Neural cell (in vitro differentiated cells): ENCODE measurements at regions not wholly inside any gene's neighbourhood (a gene's known extent, or its start where the extent isn't known, plus 50 kb on each side); places are given as distances from the start of the nearest gene placed in this dataset.

ENCODE experiments used
- H2AFZ ChIP-seq: fragments of 200-600, 300-800 bp; sonication (generic), shearing (Covaris generic); 2 replicates; pipeline ENCODE4 v1.6.0; 2014; ENCODE audit warnings: low read depth, mild to moderate bottlenecking, antibody characterized with exemption, low read length, moderate library complexity
- H3F3A ChIP-seq: fragments of 200-600 bp; shearing (Covaris generic); 2 replicates; pipeline ENCODE4 v1.6.1; 2016; ENCODE audit warnings: mild to moderate bottlenecking, moderate library complexity, mixed read lengths, antibody characterized with exemption, low read length; ENCODE audit not compliant: insufficient read depth, poor library complexity, severe bottlenecking
- H3K27ac ChIP-seq: fragments of 200-600, 300-800 bp; sonication (generic), shearing (Covaris generic); 2 replicates; pipeline ENCODE4 v1.5.1; 2014; ENCODE audit warnings: mild to moderate bottlenecking, low read length, moderate library complexity
- H3K27me3 ChIP-seq: fragments of 300-800, 200-600 bp; sonication (generic), shearing (Covaris generic); 2 replicates; pipeline ENCODE4 v1.6.0; 2014; ENCODE audit warnings: mild to moderate bottlenecking, low read depth, low read length, moderate library complexity; ENCODE audit not compliant: insufficient read depth
- H3K36me3 ChIP-seq: fragments of 300-800, 200-600 bp; sonication (generic), shearing (Covaris generic); 2 replicates; pipeline ENCODE4 v1.5.1; 2014; ENCODE audit warnings: mild to moderate bottlenecking, antibody characterized with exemption, low read length, moderate library complexity; ENCODE audit not compliant: insufficient read depth
- H3K4me2 ChIP-seq: fragments of 300-800, 200-600 bp; sonication (generic), shearing (Covaris generic); 2 replicates; pipeline ENCODE4 v1.6.0; 2014; ENCODE audit warnings: mild to moderate bottlenecking, low read length
- H3K4me3 ChIP-seq: fragments of 300-800, 200-600 bp; sonication (generic), shearing (Covaris generic); 2 replicates; pipeline ENCODE4 v1.5.1; 2014; ENCODE audit warnings: mild to moderate bottlenecking, low read length, moderate library complexity
- H3K79me2 ChIP-seq: fragments of 200-600 bp; shearing (Covaris generic); replicated peaks from 2 replicates; pipeline ENCODE4 v1.6.0; 2014; ENCODE audit warnings: mild to moderate bottlenecking, low read length, moderate library complexity; ENCODE audit not compliant: insufficient read depth
- H3K9ac ChIP-seq: fragments of 300-800, 200-600 bp; sonication (generic), shearing (Covaris generic); 2 replicates; pipeline ENCODE4 v1.6.1; 2016; ENCODE audit warnings: mild to moderate bottlenecking, low read length, mixed read lengths
- H3K9me2 ChIP-seq: fragments of 200-600 bp; shearing (Covaris generic); 2 replicates; pipeline ENCODE4 v1.6.1; 2016; ENCODE audit warnings: mild to moderate bottlenecking, low read length, mixed read lengths; ENCODE audit not compliant: insufficient read depth
- H3K9me3 ChIP-seq: fragments of 200-600, 300-800 bp; sonication (generic), shearing (Covaris generic); 2 replicates; pipeline ENCODE4 v1.6.1; 2016; ENCODE audit warnings: mild to moderate bottlenecking, mixed run types, low read length, moderate library complexity, mixed read lengths
- H4K20me1 ChIP-seq: fragments of 200-600 bp; shearing (Covaris generic); 2 replicates; pipeline ENCODE4 v1.6.1; 2016; ENCODE audit warnings: mild to moderate bottlenecking, mixed run types; ENCODE audit not compliant: insufficient read depth
- EP300 ChIP-seq: fragments of 450-650 bp; conservative IDR thresholded peaks from 2 replicates; pipeline ENCODE4 v1.6.1; 2014; ENCODE audit warnings: antibody characterized with exemption, mild to moderate bottlenecking, moderate library complexity; ENCODE audit not compliant: poor library complexity, severe bottlenecking
- MXI1 ChIP-seq: fragments of 450-650 bp; conservative IDR thresholded peaks from 2 replicates; pipeline ENCODE4 v1.6.1; 2014; ENCODE audit warnings: antibody characterized with exemption, mild to moderate bottlenecking; ENCODE audit not compliant: poor library complexity, severe bottlenecking
- RAD21 ChIP-seq: fragments of 450-650 bp; conservative IDR thresholded peaks from 2 replicates; pipeline ENCODE4 v1.6.1; 2014; ENCODE audit warnings: antibody characterized with exemption, mild to moderate bottlenecking, moderate library complexity
- TF ChIP-seq, protein P1 (sequence below): IDR thresholded peaks from 2 replicates; pipeline ENCODE4 v1.6.1; 2012; ENCODE audit warnings: borderline replicate concordance
- TF ChIP-seq, protein P2 (sequence below): fragments of 450-650 bp; IDR thresholded peaks from 2 replicates; pipeline ENCODE4 v1.5.1; 2014; ENCODE audit warnings: antibody characterized with exemption, mild to moderate bottlenecking, moderate library complexity; ENCODE audit not compliant: poor library complexity, severe bottlenecking

DNA sequence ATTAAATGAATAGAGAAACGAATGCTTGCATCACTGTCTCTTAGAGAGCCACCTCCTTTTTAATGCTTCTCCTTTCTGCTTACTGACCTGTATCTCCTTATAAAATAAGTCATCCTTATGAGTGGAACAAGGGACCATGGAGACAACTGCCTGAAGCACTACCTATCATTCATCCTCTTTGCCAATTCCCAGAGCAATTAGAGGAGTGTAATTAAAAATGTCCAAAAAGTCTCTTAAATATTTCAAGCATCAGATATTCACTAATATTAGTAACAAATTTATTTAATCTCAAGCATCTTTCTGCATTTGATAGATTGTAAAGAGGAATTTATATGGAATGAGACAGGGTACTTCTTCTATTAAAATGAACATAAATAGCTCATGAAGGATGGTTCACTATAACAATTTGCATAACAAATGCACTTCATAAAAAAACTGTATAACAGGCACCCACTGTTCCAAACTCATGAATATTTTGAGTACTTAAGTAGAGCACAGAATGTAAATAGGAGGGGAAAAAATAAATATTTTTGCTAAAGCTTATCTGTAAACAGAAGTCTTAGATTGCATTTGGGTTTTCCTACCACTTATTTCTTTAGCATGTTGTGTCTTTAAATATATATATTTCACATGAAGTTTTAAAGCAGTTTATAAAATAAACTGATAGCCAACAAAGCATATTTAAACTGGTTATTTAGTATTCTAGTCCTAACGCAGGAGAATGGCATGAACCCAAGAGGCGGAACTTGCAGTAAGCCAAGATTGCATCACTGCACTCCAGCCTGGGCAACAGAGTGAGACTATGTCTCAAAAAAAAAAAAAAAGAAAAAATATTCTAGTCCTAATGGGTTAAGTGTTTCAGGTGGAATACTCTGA, 269.3 kb downstream of the TBL1XR1 start:
- no peaks in the 10 kb centered on the region for H4K20me1 ChIP-seq
- TF ChIP-seq, protein P1, sequence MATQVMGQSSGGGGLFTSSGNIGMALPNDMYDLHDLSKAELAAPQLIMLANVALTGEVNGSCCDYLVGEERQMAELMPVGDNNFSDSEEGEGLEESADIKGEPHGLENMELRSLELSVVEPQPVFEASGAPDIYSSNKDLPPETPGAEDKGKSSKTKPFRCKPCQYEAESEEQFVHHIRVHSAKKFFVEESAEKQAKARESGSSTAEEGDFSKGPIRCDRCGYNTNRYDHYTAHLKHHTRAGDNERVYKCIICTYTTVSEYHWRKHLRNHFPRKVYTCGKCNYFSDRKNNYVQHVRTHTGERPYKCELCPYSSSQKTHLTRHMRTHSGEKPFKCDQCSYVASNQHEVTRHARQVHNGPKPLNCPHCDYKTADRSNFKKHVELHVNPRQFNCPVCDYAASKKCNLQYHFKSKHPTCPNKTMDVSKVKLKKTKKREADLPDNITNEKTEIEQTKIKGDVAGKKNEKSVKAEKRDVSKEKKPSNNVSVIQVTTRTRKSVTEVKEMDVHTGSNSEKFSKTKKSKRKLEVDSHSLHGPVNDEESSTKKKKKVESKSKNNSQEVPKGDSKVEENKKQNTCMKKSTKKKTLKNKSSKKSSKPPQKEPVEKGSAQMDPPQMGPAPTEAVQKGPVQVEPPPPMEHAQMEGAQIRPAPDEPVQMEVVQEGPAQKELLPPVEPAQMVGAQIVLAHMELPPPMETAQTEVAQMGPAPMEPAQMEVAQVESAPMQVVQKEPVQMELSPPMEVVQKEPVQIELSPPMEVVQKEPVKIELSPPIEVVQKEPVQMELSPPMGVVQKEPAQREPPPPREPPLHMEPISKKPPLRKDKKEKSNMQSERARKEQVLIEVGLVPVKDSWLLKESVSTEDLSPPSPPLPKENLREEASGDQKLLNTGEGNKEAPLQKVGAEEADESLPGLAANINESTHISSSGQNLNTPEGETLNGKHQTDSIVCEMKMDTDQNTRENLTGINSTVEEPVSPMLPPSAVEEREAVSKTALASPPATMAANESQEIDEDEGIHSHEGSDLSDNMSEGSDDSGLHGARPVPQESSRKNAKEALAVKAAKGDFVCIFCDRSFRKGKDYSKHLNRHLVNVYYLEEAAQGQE = no peak
- TF ChIP-seq EP300 (no peak), RAD21 (no peak)
- TF ChIP-seq, protein P2, sequence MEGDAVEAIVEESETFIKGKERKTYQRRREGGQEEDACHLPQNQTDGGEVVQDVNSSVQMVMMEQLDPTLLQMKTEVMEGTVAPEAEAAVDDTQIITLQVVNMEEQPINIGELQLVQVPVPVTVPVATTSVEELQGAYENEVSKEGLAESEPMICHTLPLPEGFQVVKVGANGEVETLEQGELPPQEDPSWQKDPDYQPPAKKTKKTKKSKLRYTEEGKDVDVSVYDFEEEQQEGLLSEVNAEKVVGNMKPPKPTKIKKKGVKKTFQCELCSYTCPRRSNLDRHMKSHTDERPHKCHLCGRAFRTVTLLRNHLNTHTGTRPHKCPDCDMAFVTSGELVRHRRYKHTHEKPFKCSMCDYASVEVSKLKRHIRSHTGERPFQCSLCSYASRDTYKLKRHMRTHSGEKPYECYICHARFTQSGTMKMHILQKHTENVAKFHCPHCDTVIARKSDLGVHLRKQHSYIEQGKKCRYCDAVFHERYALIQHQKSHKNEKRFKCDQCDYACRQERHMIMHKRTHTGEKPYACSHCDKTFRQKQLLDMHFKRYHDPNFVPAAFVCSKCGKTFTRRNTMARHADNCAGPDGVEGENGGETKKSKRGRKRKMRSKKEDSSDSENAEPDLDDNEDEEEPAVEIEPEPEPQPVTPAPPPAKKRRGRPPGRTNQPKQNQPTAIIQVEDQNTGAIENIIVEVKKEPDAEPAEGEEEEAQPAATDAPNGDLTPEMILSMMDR = no peak
- no peak overlapping the region for H3K9ac ChIP-seq
- no peak overlapping the region for H3K4me3 ChIP-seq
- H3K9me2 ChIP-seq = no peaks in the 10 kb centered on the region
- H3K27ac ChIP-seq = no peak overlapping the region
- no peak overlapping the region for H3K4me2 ChIP-seq
- no peaks in the 10 kb centered on the region for H3K27me3 ChIP-seq
- no peaks in the 10 kb centered on the region for H3K79me2 ChIP-seq
- H3K9me3 ChIP-seq = no peaks in the 10 kb centered on the region
- H2AFZ ChIP-seq = no peak overlapping the region
- no peaks in the 10 kb centered on the region for H3K36me3 ChIP-seq
- no peaks in the 10 kb centered on the region for H3F3A ChIP-seq

DNA sequence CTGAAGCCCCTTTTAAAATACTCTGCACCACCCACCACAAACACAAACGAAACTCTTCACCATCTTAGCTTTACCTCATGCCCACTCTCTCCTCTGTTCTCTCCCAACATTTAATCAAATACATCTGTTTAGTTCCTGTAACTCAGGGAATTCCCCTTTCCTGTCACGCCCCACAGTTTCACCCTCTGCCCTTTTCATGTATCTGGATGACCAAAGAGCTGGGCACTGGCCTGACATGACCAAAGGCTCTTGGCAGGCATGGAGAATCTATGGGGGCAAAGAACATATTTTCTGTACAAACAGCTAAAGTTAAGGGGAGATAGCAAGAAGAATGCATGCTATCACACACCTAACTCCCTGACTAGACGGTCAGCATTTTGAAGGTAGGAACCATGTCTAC, 270.0 kb downstream of the TBL1XR1 start:
- Histone ChIP-seq H3K36me3 (no peaks in the 10 kb centered on the region), H4K20me1 (no peaks in the 10 kb centered on the region), H2AFZ (no peak overlapping the region), H3K9ac (no peak overlapping the region), H3K79me2 (no peaks in the 10 kb centered on the region), H3K4me2 (no peak overlapping the region), H3F3A (no peaks in the 10 kb centered on the region), H3K27me3 (no peaks in the 10 kb centered on the region), H3K9me2 (no peaks in the 10 kb centered on the region), H3K4me3 (no peak overlapping the region), H3K27ac (no peak overlapping the region), H3K9me3 (no peaks in the 10 kb centered on the region)
- TF ChIP-seq MXI1 = no peak

DNA sequence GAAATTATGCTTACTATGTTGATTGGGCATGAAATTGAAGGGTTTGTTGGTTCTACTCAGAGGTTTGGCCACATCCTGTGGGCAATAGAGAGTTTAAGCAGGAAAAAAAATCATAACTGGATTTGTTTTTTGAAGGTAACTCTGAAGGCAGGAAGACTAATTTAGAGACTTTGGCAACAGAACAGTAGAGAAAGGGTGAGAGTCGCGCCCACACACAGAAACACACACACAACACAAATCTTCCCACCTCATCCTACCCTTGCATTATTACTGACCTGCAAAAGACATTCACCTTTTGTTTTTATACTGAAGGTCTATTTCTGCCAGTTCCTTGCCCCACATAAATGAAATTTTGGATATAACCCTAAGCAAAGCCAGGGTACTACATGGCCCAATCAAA, 270.6 kb downstream of the TBL1XR1 start:
- Histone ChIP-seq H3F3A (no peaks in the 10 kb centered on the region), H3K9me3 (no peaks in the 10 kb centered on the region), H3K79me2 (no peaks in the 10 kb centered on the region), H3K27ac (no peak overlapping the region), H3K36me3 (no peaks in the 10 kb centered on the region), H2AFZ (no peak overlapping the region), H4K20me1 (no peaks in the 10 kb centered on the region), H3K27me3 (no peaks in the 10 kb centered on the region), H3K4me2 (no peak overlapping the region), H3K9me2 (no peaks in the 10 kb centered on the region), H3K9ac (no peak overlapping the region), H3K4me3 (no peak overlapping the region)
- TF ChIP-seq RAD21 = no peak
- TF ChIP-seq, protein P2 = no peak
